GM21515 (cell line): ENCODE measurements at regions not wholly inside any gene's neighbourhood (a gene's known extent, or its start where the extent isn't known, plus 50 kb on each side); places are given as distances from the start of the nearest gene placed in this dataset.

Source experiments
- ATAC-seq: cut with Tn5 transposase; IDR thresholded peaks from one replicate; pipeline ENCODE4 v1.9.1; 2021; ENCODE audit not compliant: unreplicated experiment

GRCh38 chr12:125222876-125223275 is 157.6 kb downstream of the AACS start:
- ATAC-seq = no peak

GRCh38 chr12:125225641-125226040 is 160.4 kb downstream of the AACS start:
- no peak for ATAC-seq

- no peak for ATAC-seq
Observed at GRCh38 chr12:125228519-125229260, 163.5 kb downstream of the AACS start.

GRCh38 chr12:125229878-125230530 is 164.8 kb downstream of the AACS start:
- no peak for ATAC-seq

GRCh38 chr12:125233319-125233718 is 168.1 kb downstream of the AACS start:
- ATAC-seq = no peak

DNA sequence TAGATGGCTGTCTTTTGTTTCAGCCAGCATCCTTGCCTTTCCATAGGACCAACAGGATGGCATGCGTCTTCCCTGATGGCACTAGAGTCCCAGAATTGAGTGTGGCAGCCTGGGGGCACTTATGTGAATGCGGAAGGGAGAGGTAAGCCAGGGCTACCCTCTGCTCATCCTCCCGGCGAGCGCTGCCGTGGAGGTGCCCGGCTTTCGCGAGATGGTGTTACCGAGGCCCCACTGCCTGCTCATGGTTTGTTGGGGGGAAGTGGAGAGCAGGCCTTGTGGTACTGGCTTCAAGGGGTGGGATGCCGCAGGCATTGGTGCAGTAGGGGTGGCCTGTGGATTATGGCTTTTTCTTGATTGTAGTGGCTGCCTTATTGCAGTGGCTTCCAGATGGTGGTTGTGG is 174.3 kb downstream of the AACS start:
- no peak for ATAC-seq

DNA sequence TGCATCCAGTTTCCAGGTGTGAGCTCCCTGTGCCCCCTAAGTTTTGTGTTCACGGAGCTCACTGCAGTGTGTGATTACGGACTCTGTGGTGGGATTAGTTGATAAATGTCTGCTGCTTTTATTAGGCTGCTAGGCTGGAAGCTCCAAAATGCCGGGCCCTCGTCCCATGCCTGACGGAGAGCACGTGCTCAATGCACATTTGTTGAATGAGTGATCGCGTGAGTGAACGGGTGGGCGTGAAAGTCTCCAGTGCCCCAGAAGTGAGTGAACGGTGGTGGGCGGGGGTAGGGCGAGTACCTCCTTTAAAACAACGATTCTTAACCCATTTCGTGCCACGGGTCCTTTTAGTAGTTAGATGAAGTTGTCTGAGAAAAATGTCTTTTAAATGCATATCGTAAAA is 175.5 kb downstream of the AACS start:
- no peak for ATAC-seq

DNA sequence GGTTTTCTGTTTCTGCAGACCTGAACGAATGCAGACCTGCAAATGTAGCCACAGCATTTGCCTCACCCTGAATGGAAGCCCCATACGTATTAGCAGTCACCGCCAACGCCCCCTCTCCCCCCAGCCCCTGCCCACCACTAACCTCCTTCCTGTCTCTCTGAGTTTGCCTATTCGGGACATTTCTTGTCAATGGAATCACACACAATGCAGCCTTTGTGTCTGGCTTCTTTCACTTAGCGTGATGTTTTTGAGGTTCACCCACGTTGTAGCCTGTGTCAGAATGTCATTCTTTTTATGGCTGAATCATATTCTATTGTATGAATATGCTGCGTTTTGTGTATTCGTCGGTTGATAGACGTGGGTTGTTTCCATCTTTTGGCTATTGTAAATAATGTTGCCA is 178.6 kb downstream of the AACS start:
- ATAC-seq = no peak

DNA sequence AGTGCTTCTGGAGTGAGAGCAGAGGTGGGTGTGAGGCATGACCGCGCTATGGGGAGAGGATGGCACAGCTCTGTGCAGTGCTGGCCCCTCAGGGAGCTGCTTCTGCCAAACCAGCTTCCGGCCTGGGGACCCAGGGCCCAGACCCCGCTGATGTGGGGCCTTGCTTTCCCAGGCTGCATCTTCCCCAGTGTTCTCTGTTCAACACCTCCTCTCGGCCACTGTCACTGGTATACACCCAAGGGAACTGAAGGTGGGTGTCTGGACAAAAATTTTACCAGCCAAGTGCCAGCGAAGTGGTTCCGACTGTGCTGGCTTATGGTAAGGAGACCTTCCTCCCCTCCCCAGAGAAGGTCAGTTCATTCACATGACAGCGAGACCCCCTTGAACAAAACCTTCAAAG is 179.1 kb downstream of the AACS start:
- no peak for ATAC-seq

DNA sequence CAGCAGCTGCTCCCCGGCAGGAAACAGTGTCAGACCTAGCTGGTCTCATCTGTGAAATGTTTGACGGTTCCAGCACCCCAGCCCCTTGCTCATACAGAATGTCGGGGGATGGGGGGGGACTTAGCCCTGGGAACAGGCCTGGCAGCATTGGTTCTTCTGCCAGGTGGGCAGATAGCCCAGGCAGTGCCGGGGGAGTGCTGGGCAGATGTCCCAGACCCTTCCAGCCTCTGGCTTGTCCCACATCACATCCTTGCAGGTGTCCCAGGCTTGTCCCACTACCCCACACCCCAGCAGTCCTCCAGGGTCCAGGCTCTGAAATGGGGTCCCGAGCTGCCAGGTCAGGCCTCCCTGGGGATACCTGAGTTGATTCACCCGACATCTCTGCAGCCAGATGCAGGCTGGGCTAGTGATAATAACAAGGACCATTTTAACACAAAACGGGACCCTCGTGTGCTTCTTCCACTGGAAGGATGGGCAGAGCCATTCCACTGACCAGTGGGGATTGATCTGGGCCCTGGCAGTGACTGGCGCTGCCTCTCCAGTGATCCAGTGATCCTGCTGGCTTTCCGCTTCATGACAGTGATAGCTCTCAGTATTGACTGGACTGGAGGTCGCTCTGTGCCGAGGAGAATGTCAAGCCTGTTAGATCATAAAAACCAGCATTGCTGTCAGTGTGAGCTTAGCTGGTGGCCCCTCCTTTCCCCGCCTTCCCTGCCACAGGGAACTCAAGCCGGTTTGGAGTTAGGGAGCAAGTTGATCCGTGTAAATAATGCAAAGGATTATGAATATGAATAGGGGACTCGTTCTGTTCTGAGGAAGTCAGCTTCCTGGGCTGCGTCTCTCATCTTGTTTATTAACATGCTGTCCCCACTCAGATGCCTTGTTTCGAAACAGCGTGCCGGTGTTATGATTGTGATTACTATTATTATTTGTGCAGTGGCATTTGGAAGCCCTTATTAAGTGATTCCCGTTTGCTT is 180.6 kb downstream of the AACS start:
- no peak for ATAC-seq

DNA sequence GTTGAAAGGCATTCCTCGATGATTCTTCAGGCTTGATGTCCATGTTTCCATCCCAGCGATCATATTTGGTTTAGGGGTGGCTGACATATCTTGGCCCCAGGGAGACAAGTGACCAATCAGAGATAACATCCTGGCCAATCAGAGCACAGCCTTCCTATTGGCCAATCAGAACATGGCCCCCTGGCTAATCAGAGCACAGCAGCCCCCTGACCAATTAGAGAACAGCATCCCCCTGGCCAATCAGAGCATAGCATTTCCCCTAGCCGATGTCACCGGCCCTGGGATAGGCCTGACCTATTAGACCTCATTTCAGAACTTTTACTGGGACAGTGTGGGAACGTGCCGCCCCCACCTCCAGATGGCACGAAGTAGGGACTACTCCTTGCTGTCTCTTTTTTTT is 182.2 kb downstream of the AACS start:
- no peak for ATAC-seq

DNA sequence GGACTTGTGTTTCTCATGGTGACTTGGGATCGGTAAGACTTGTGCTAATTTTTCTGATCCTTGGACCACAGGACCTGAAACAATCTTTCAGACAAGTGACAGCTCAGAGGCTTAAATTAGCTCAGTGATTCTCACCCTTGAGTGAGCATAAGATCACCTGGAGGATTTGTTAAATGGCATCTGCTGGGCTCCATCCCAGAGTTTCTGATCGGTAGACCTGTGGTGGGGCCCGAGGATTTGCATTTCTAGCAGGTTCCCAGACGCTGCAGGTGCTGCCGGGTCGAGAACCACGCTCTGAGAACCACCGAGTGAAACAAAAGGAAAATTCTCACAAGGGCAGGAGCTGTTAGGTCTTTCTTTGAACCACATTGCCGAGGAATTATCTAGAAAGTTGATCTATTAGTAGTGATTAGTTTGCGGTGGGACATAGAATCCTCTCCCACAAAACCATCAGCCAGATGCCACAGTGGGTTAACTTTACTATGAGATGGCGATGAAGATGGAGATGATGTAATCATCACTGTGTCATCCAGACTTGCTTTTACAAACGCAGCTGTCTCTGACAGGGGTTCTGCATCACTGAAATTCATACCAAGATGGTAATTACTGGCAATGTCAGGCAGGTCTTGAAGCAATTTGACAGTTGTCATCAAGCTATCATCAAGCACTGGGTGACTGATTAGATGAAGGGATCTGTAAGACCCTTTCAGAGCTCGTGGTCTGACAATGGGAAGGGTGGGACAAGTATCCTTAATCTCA is 184.0 kb downstream of the AACS start:
- no peak for ATAC-seq

- ATAC-seq = no peak
Observed at GRCh38 chr12:125249932-125250331, 184.7 kb downstream of the AACS start.

- no peak for ATAC-seq
Observed at GRCh38 chr12:125254236-125254635, 189.0 kb downstream of the AACS start.

GRCh38 chr12:125254856-125255255 is 189.6 kb downstream of the AACS start:
- no peak for ATAC-seq

GRCh38 chr12:125255935-125256633 is 190.8 kb downstream of the AACS start:
- ATAC-seq = no peak

DNA sequence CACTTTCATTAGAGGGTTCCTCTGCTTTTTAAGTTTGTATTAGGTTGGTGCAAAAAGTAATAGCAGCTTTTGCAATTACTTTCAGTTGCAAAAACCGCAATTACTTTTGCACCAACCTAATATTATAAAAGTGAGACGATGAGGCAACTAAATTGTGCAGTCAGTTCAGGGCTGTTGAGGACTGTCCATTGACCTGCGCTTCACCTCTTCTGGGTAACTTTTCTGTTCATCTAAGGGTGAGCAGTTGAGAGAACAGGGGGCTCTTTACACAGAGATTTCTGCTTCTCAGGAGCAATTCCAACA is 191.3 kb downstream of the AACS start:
- no peak for ATAC-seq

GRCh38 chr12:125259178-125259867 is 194.1 kb downstream of the AACS start:
- no peak for ATAC-seq

DNA sequence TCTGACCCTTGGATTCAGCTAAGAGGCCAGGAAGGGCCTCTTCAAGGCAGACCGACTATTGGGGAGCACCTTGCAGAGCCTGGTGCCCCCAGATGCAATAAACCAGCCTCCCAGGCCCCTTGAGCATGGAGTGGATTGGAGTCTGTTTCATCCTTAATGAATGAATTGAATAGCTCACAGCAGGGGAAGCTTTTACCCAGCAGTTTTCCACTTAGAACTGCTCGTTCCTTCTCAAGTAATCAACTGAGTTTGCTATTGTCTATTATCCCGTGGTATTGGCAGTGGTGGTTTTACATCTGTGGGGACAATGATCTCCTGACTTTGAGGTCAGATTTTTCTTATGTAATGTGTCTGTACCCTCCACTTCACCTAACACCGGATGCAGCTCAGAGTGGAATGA is 197.6 kb downstream of the AACS start:
- ATAC-seq = no peak

DNA sequence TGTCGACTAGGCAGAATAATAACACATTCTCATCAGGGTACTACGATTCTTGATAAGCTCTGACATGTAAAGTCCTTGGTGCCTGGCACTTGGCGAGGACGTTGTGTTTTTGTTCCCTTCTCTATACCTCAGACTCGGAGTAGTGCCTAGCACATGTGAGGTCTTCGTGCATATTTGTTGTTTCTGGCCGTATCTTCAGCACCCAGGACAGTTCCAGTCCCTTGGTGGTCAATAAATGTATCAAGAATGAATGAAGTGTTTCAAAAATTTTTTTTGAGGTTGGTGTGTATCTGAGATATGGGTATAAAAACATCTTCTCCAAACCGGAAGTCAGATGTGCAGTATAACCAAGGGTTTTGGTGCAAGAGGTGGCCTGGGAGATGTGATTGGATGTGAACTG is 198.2 kb downstream of the AACS start:
- ATAC-seq = no peak
